ENCODE measurements at regions not wholly inside any gene's neighbourhood (a gene's known extent, or its start where the extent isn't known, plus 50 kb on each side); places are given as distances from the start of the nearest gene placed in this dataset.
"Not testable (repeated sequence)": the region's sequence is repeated elsewhere in the genome, so short reads cannot be mapped to it uniquely, and the experiment has no call there.

DNA sequence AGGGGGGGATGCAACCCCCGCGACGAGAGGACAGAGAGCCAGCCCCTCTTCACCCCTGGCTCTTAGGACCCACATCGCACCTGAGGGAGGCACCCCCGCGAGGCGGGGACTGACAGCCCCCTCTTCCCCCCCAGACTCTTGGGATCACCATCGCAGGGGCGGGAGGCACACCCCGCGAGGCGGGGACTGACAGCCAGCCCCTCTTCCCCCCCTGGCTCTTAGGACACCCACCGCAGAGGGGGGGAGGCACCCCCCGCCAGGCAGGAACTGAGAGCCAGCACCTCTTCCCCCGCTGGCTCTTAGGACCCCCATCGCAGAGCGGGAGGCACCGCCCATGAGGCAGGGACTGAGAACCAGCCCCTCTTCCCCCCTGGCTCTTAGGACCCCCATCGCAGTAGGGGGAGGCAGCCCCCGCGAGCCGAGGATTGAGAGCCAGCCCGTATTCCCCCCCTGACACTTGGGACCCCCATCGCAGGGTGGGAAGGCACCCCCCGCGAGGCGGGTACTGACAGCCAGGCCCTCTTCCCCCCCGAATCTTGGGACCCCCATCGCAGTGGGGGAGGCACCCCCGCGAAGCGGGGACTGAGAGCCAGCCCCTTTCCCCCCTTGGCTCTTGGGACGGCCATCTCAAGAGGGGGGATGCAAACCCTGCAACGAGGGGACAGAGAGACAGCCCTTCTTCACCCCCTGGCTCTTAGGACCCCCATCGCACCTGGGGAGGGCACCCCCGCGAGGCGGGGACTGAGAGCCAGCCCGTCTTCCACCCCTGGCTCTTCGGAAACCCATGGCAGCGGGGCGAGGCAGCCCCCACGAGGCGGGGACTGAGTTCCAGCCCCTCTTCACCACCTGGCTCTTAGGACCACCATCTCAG is 2425.1 kb upstream of the PCDH20 start:
- DNase-seq, result no peak

DNA sequence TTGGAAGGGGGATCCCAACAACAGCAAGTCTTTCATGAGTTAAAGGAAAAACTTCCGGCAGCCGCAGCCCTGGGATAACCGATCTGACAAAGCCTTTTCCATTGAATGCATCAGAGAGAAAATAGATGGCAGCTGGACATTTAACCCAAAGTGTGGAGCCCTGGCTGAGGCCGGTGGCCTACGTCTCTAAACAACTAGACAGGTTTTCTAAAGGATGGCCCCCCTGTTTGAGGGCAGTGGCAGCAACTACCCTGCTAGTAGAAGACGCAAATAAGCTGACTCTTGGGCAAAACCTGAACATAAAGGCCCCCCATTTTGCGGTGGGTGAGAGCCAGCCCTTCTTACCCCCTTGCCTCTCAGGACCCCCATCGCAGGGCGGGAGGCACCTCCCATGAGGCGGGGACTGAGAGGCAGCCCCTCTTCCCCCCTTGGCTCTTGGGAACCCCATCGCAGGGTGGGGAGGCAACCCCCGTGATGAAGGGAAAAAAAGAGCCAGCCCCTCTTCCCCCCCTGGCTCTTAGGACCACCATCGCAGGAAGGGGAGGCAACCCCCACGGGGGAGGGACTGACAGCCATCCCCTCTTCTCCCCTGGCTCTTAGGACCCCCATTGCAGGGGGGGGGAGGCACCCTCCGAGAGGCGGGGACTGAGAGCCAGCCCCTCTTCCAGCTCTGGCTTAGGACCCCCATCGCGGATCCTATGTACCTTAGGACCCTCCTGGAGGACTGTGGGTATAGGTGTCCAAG is 2422.9 kb upstream of the PCDH20 start:
- DNase-seq, result no peak

- DNase-seq, result not testable (repeated sequence)
Observed at GRCh38 chr13:63837701-63838100, 2422.1 kb upstream of the PCDH20 start.

DNA sequence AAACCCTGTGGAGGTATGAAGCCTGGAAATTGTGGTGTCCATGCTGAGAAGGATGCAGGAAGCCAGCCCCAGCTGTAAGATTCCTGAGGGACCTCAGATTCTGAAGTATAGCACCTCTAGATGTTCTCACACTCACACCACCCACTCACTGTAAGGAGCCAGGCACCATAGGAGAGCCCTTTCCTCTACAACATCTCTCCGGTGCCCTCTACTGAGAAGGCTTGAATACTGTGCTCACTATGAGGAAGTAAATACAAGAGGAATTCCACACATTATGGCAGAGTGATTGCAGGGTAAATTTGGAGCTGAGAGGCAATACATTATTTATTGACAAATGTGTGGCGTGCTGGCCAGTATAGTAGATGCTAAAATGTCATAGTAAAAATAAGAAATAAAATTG is 2414.0 kb upstream of the PCDH20 start:
- not testable (repeated sequence) for DNase-seq

- not testable (repeated sequence) for DNase-seq
Observed at GRCh38 chr13:63821785-63822184, 2406.1 kb upstream of the PCDH20 start.

GRCh38 chr13:63811428-63812004 is 2395.9 kb upstream of the PCDH20 start:
- DNase-seq, result not testable (repeated sequence)

DNA sequence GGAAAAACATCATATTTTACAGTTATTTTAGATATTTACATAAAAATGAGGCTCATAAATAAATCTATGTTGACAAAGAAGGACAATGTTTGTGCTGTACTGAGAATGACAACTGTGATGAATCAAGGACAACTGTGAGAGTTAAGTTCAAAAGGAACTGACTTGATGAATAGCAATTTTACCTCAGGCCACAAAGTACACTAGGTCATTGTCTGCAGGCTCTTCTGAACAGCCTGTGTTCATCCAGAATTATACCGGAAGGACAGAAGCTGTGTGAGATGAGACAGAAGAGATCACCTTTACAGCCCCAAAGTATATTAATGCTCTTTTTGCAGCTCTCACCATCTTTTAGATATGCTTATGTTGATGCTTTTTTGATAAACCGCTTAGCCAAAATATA is 2375.5 kb upstream of the PCDH20 start:
- not testable (repeated sequence) for DNase-seq

DNA sequence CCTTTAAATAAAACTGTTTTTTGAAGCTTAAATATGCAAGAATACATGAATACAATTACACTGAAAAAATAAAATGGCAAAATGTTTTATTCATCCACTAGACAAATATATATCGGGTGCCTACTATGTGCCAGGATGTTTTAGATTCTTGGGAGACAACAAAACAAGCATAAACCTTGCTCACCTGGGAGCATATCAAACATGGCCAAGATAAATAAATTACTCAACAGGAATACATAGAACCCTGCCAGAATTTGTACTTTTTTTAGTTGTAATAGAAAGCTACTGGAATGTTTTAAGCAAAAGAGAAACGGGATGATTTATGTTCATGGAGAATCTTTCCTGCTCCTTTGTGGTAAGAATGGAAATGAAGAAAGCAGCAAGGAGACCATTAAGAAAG is 2358.5 kb upstream of the PCDH20 start:
- DNase-seq, result no peak

- no peak for DNase-seq
Observed at GRCh38 chr13:63773476-63773875, 2357.8 kb upstream of the PCDH20 start.

- not testable (repeated sequence) for DNase-seq
Observed at GRCh38 chr13:63757683-63758082, 2342.0 kb upstream of the PCDH20 start.

DNA sequence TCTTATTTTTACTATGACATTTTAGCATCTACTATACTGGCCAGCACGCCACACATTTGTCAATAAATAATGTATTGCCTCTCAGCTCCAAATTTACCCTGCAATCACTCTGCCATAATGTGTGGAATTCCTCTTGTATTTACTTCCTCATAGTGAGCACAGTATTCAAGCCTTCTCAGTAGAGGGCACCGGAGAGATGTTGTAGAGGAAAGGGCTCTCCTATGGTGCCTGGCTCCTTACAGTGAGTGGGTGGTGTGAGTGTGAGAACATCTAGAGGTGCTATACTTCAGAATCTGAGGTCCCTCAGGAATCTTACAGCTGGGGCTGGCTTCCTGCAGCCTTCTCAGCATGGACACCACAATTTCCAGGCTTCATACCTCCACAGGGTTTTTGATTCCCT is 2334.2 kb upstream of the PCDH20 start:
- DNase-seq, result not testable (repeated sequence)

DNA sequence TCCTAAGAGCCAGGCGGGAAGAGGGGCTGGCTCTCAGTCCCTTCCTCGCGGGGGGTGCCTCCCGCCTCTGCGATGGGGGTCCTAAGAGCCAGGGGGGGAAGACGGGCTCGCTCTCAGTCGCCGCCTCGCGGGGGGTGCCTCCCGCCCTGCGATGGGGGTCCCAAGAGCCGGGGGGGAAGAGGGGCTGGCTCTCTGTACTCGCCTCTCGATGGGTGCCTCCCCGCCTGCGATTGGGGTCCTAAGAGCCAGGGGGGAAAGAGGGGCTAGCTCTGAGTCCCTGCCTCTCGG is 2326.1 kb upstream of the PCDH20 start:
- DNase-seq, result not testable (repeated sequence)

DNA sequence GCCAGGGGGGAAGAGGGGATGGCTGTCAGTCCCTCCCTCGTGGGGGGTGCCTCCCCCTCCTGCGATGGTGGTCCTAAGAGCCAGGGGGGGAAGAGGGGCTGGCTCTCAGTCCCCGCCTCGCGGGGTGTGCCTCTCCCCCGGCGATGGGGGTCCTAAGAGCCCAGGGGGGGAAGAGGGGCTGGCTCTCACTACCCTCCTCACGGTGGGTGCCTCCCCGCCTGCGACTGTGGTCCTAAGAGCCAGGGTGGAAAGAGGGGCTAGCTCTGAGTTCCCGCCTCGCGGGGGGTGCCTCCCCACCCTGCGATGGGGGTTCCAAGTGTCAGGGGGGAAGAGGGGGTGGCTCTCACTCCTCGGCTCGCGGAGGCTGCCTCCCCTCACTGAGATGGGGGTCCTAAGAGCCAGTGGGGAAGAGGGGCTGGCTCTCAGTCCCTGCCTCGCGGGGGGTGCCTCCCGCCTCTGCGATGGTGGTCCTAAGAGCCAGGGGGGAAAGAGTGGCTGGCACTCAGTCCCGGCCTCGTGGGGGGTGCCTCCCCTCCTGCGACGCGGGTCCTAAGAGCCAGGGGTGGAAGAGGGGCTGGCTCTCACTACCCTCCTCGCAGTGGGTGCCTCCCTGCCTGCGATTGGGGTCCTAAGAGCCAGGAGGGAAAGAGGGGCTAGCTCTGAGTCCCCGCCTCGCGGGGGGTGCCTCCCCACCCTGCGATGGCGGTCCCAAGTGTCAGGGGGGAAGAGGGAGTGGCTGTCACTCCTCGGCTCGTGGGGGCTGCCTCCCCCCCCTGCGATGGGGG is 2325.6 kb upstream of the PCDH20 start:
- DNase-seq, result no peak

- not testable (repeated sequence) for DNase-seq
Observed at GRCh38 chr13:63739112-63739735, 2323.6 kb upstream of the PCDH20 start.

GRCh38 chr13:63737418-63737817 is 2321.8 kb upstream of the PCDH20 start:
- no peak for DNase-seq

DNA sequence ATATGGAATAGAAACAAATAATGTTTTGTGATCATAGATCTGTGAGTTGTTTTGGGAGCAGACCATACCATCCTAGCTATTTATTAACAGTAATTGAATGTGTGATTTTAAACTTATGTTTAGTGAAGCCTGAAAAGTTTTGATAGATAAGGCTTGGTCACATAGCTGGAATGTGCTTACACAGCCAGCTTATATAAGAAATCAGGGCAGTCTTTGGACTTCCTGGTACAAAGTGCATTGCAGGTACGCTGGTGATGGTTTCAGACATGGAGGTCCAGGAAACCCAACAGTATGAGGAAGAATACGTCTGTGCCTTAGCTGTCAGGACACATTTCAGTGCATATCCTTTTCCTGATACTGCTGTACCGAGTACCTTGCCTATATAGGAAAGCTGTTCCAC is 2316.2 kb upstream of the PCDH20 start:
- no peak for DNase-seq

- DNase-seq, result not testable (repeated sequence)
Observed at GRCh38 chr13:63712159-63712558, 2296.5 kb upstream of the PCDH20 start.

DNA sequence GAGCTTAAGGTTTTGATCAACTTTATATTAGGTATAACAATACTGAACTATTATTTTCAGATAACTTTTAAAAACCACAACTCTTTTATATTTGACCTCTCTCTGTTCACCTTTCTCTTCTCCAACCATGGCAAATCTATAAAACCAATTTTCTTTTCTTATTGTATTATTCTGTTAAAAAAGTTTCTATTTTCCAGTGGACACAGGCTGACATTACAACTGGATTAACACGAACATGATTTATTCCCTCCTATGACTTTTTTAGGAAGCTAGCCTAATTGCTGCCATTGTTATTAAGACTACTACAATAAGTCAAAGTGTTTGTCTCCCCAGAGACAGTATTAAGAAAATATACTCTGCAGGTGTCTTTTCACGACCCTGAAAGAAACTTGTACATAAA is 2291.1 kb upstream of the PCDH20 start:
- DNase-seq, result no peak

GRCh38 chr13:63704521-63704920 is 2288.9 kb upstream of the PCDH20 start:
- no peak for DNase-seq

DNA sequence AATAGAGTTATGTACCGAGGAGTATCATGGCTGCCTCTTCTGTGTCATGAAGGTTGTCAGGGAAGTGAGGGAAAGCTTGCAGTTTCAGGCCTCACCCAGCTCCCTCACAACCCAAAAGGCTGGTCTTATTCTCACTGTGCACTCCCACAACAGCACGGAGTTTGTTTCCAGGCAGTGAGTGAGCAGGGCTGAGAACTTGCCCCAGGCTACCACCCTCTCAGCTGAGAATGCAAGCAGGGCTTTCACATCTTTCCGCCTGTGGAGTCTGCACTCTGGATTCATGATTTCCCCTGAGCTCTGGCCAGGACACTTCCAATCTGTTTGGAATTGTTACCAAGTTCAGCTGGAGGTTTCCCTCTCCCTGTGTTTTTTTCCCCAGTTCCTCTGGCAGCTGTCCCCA is 2284.7 kb upstream of the PCDH20 start:
- no peak for DNase-seq

DNA sequence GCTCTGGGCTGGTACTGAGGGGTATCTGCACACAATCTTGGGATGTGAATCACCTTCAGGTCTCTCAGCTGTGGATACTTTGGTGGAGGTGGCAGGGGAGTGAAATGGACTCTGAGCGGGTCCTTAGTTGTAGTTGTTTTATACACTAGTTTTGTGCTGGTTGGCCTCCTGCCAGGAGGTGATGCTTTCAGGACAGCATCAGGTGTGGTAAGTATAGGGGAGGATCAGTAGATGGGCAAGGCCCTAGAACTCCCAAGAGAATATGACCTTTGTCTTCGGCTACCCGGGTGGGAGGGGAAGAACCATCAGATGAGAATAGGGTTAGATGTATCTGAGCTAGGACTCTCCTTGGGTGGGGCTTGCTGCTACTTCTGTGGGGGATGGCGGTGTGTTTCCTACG is 2284.3 kb upstream of the PCDH20 start:
- no peak for DNase-seq

DNA sequence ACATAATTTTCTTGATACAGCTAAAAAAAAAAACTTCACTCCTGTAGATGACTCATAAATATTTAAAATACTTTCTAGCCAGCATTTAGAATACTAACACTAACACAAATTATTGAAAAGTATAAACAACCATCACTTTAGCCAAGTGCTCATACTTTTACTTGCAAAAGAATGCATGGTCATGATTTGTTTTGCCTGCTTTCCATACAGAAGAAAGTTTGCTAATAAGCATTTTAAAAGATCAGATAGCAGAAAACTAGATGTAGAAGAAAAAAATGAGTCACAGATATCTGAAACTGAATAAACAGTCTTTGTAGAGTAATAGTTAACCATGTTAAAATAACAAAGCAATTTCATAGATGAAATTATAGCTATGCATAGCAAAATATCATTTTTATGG is 2280.4 kb upstream of the PCDH20 start:
- DNase-seq, result no peak
